ENCODE measurements at regions not wholly inside any gene's neighbourhood (a gene's known extent, or its start where the extent isn't known, plus 50 kb on each side); places are given as distances from the start of the nearest gene placed in this dataset.
"Not testable (repeated sequence)": the region's sequence is repeated elsewhere in the genome, so short reads cannot be mapped to it uniquely, and the experiment has no call there.

- H3F3A ChIP-seq (replicated peaks; ENCODE audit: insufficient read depth); POLR2A ChIA-PET; H2AFZ ChIP-seq (ENCODE audit: low read depth): not testable (repeated sequence)
Observed at GRCh38 chr1:146794236-146794635, 143.9 kb upstream of the NBPF12 start.

GRCh38 chr1:146792725-146793124 lies 145.4 kb upstream of the NBPF12 start:
- H3K4me3 ChIP-seq (ENCODE audit: low read depth in 2 of 2, low read length in 1 of 2); H3K4me1 ChIP-seq (ENCODE audit: control insufficient read depth in 1 of 2, insufficient read depth in 2 of 2, low read depth in 1 of 2, low read length in 1 of 2); H2AFZ ChIP-seq (ENCODE audit: low read depth); DNase-seq; H3K9me2 ChIP-seq; H3K9ac ChIP-seq; POLR2A ChIA-PET; H3F3A ChIP-seq (replicated peaks; ENCODE audit: insufficient read depth); H3K9me3 ChIP-seq; H3K27ac ChIP-seq (ENCODE audit: low read depth in 2 of 2, low read length in 1 of 2); H4K20me1 ChIP-seq (ENCODE audit: insufficient read depth); CTCF ChIA-PET; H3K79me2 ChIP-seq (ENCODE audit: insufficient read depth); H3K36me3 ChIP-seq (replicated peaks in 1 of 2; ENCODE audit: control insufficient read depth in 1 of 2, insufficient read depth in 2 of 2, low read length in 1 of 2); H3K4me2 ChIP-seq; H3K27me3 ChIP-seq (ENCODE audit: insufficient read depth): not testable (repeated sequence)
- WGBS (ENCODE audit: low lambda C conversion rate), result 20% methylated on average over 4 of the region's 5 CpGs

More at GRCh38 chr1:146794236-146794635, 143.9 kb upstream of the NBPF12 start:
- H3K36me3 ChIP-seq (replicated peaks in 1 of 2; ENCODE audit: control insufficient read depth in 1 of 2, insufficient read depth in 2 of 2, low read length in 1 of 2); H3K27me3 ChIP-seq (ENCODE audit: insufficient read depth); H3K4me3 ChIP-seq (ENCODE audit: low read depth in 2 of 2, low read length in 1 of 2); H3K4me1 ChIP-seq (ENCODE audit: control insufficient read depth in 1 of 2, insufficient read depth in 2 of 2, low read depth in 1 of 2, low read length in 1 of 2); H3K4me2 ChIP-seq; DNase-seq; H3K27ac ChIP-seq (ENCODE audit: low read depth in 2 of 2, low read length in 1 of 2); H3K9ac ChIP-seq; H3K9me3 ChIP-seq; H3K9me2 ChIP-seq; CTCF ChIA-PET; H3K79me2 ChIP-seq (ENCODE audit: insufficient read depth); H4K20me1 ChIP-seq (ENCODE audit: insufficient read depth): not testable (repeated sequence)
- WGBS (ENCODE audit: low lambda C conversion rate), result 39% methylated on average over 19 of the region's 19 CpGs

- H3K4me1 ChIP-seq (ENCODE audit: control insufficient read depth in 1 of 2, insufficient read depth in 2 of 2, low read depth in 1 of 2, low read length in 1 of 2); H3K4me3 ChIP-seq (ENCODE audit: low read depth in 2 of 2, low read length in 1 of 2); POLR2A ChIA-PET; H3K9me3 ChIP-seq; H3K9me2 ChIP-seq; DNase-seq; H3K4me2 ChIP-seq; H3F3A ChIP-seq (replicated peaks; ENCODE audit: insufficient read depth); H3K9ac ChIP-seq; H3K27ac ChIP-seq (ENCODE audit: low read depth in 2 of 2, low read length in 1 of 2); CTCF ChIA-PET; H4K20me1 ChIP-seq (ENCODE audit: insufficient read depth); H2AFZ ChIP-seq (ENCODE audit: low read depth); H3K36me3 ChIP-seq (replicated peaks in 1 of 2; ENCODE audit: control insufficient read depth in 1 of 2, insufficient read depth in 2 of 2, low read length in 1 of 2); H3K79me2 ChIP-seq (ENCODE audit: insufficient read depth); H3K27me3 ChIP-seq (ENCODE audit: insufficient read depth): not testable (repeated sequence)
- WGBS (ENCODE audit: low lambda C conversion rate), result 34% methylated on average over 2 of the region's 3 CpGs
Observed at GRCh38 chr1:146784212-146784940, 153.7 kb upstream of the NBPF12 start.

- H3K4me2 ChIP-seq; DNase-seq; H3K27ac ChIP-seq (ENCODE audit: low read depth in 2 of 2, low read length in 1 of 2); H4K20me1 ChIP-seq (ENCODE audit: insufficient read depth); H3K4me1 ChIP-seq (ENCODE audit: control insufficient read depth in 1 of 2, insufficient read depth in 2 of 2, low read depth in 1 of 2, low read length in 1 of 2); H3K79me2 ChIP-seq (ENCODE audit: insufficient read depth); H3K9me3 ChIP-seq; CTCF ChIA-PET; H3K4me3 ChIP-seq (ENCODE audit: low read depth in 2 of 2, low read length in 1 of 2); H3F3A ChIP-seq (replicated peaks; ENCODE audit: insufficient read depth); H3K9me2 ChIP-seq; H3K27me3 ChIP-seq (ENCODE audit: insufficient read depth); H2AFZ ChIP-seq (ENCODE audit: low read depth); POLR2A ChIA-PET; H3K36me3 ChIP-seq (replicated peaks in 1 of 2; ENCODE audit: control insufficient read depth in 1 of 2, insufficient read depth in 2 of 2, low read length in 1 of 2); H3K9ac ChIP-seq: not testable (repeated sequence)
- WGBS (ENCODE audit: low lambda C conversion rate), result 19% methylated on average over 7 of the region's 7 CpGs
Observed at GRCh38 chr1:146781235-146781634, 156.9 kb upstream of the NBPF12 start.

GRCh38 chr1:146777826-146778602 lies 160.1 kb upstream of the NBPF12 start:
- DNase-seq, result not testable (repeated sequence)

GRCh38 chr1:146774988-146775387 lies 163.1 kb upstream of the NBPF12 start:
- H3K27ac ChIP-seq (ENCODE audit: low read depth in 2 of 2, low read length in 1 of 2); H3K9ac ChIP-seq; POLR2A ChIA-PET; CTCF ChIA-PET; H3K4me1 ChIP-seq (ENCODE audit: control insufficient read depth in 1 of 2, insufficient read depth in 2 of 2, low read depth in 1 of 2, low read length in 1 of 2); H4K20me1 ChIP-seq (ENCODE audit: insufficient read depth); DNase-seq; H3K79me2 ChIP-seq (ENCODE audit: insufficient read depth); H2AFZ ChIP-seq (ENCODE audit: low read depth); H3K36me3 ChIP-seq (replicated peaks in 1 of 2; ENCODE audit: control insufficient read depth in 1 of 2, insufficient read depth in 2 of 2, low read length in 1 of 2); H3K9me3 ChIP-seq; H3K4me3 ChIP-seq (ENCODE audit: low read depth in 2 of 2, low read length in 1 of 2); H3K27me3 ChIP-seq (ENCODE audit: insufficient read depth); H3K9me2 ChIP-seq; H3F3A ChIP-seq (replicated peaks; ENCODE audit: insufficient read depth); H3K4me2 ChIP-seq: not testable (repeated sequence)
- WGBS (ENCODE audit: low lambda C conversion rate), result 65% methylated on average over 3 of the region's 6 CpGs

More at GRCh38 chr1:146777826-146778602, 160.1 kb upstream of the NBPF12 start:
- H4K20me1 ChIP-seq (ENCODE audit: insufficient read depth); H3F3A ChIP-seq (replicated peaks; ENCODE audit: insufficient read depth); CTCF ChIA-PET; H3K27ac ChIP-seq (ENCODE audit: low read depth in 2 of 2, low read length in 1 of 2); H3K27me3 ChIP-seq (ENCODE audit: insufficient read depth); H3K4me1 ChIP-seq (ENCODE audit: control insufficient read depth in 1 of 2, insufficient read depth in 2 of 2, low read depth in 1 of 2, low read length in 1 of 2); H3K4me3 ChIP-seq (ENCODE audit: low read depth in 2 of 2, low read length in 1 of 2); H3K9ac ChIP-seq; H3K9me2 ChIP-seq; H3K9me3 ChIP-seq; H3K36me3 ChIP-seq (replicated peaks in 1 of 2; ENCODE audit: control insufficient read depth in 1 of 2, insufficient read depth in 2 of 2, low read length in 1 of 2); H3K4me2 ChIP-seq; H2AFZ ChIP-seq (ENCODE audit: low read depth); POLR2A ChIA-PET; H3K79me2 ChIP-seq (ENCODE audit: insufficient read depth): not testable (repeated sequence)
- 18% methylated on average over 5 of the region's 13 CpGs for WGBS (ENCODE audit: low lambda C conversion rate)

All from SK-N-SH (cell line).